GM21528 (cell line): ENCODE measurements at regions not wholly inside any gene's neighbourhood (a gene's known extent, or its start where the extent isn't known, plus 50 kb on each side); places are given as distances from the start of the nearest gene placed in this dataset.
A peak's percentile ranks its signal among the peaks of the same experiment; 100 is the strongest.
"Not testable (repeated sequence)": the region's sequence is repeated elsewhere in the genome, so short reads cannot be mapped to it uniquely, and the experiment has no call there.

Experiments used
- ATAC-seq: cut with Tn5 transposase; IDR thresholded peaks from one replicate; pipeline ENCODE4 v1.9.1; 2021; ENCODE audit warnings: mild to moderate bottlenecking, moderate library complexity; ENCODE audit not compliant: unreplicated experiment, low FRiP score

GRCh38 chr3:34102288-34102687 is 303.9 kb downstream of the PDCD6IP start:
- no peak for ATAC-seq

- ATAC-seq: no peak
Measured at GRCh38 chr3:34106379-34106778, 307.9 kb downstream of the PDCD6IP start.

- peak; percentile 43 for ATAC-seq
Measured at GRCh38 chr3:34106879-34107278, 308.4 kb downstream of the PDCD6IP start.

DNA sequence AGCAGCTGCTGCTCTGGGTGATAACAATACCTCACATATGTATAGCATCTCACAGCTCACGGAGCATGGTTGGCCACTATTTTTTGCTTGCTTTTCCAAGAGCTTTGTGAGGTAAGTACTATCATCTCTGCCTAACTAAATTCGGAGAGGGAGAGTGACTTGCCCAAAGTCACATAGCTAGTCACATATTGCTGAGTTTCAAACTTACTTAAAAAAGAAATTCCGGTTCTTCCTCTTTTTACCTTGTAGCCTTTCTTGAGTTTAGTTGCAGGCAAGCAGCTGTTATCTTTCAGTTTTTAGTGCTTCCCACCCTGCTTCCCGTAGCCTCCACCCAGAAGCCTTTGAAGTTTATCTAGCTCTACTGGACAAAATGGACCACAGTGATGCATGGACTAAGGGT is 309.2 kb downstream of the PDCD6IP start:
- peak; percentile 62 for ATAC-seq

DNA sequence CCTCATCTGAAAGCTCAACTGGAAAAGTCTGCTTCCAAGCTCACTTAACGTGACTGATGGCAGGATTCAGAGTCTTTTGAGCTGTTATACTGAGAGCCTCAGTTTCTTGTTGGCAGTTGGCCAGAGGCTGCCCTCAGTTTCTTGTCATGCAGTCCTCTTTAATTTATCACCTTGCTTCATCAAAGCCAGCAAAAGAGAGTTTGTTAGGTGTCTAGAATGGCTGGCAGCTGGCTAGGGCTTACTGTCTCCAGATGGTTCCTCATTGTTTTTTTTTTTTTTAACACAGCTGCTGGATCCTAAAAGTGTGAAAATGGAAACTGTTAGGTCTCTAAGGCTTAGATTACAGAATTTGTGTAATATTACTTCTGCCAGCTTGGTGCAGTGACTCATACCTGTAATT is 310.6 kb downstream of the PDCD6IP start:
- no peak for ATAC-seq

DNA sequence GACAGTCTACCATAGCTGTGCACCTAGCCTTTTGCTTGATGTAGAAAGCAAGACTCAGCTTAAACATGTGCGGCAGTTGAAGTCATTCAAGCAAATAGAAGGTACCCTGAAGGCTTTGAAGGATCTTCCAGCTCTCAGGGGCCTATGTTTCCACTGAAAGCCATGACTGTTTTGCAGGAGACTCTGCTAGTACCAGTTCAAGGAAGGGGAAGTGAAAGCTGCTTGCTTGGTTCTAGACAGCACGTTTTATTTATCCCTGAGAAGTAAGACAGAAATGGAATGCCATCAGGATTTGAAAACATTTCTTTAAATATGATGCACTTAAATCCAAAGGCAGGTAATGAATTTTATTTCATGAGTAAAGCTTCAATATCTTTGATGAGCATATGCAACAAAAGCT is 311.4 kb downstream of the PDCD6IP start:
- peak; percentile 50 for ATAC-seq

DNA sequence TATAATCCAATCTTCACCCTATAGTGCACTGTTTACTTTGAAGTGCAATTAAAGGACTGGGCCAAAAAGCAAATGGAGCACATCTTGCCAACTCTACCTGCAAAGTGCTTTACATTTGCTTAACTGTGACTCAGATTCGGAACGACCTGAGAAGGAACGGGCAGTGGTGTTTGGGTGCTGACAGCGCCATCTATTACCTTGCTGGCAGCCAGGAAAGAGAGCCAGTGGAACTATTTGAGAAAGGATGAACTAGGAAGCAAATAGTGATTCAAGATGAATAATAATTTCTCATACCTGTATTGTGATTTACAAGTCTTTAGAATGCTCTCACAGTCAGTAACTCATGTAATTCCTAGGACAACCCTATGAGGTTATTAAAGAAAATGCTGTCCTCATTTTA is 312.9 kb downstream of the PDCD6IP start:
- no peak for ATAC-seq

GRCh38 chr3:34112261-34112660 is 313.8 kb downstream of the PDCD6IP start:
- not testable (repeated sequence) for ATAC-seq

- no peak for ATAC-seq
Measured at GRCh38 chr3:34131091-34131490, 332.7 kb downstream of the PDCD6IP start.

DNA sequence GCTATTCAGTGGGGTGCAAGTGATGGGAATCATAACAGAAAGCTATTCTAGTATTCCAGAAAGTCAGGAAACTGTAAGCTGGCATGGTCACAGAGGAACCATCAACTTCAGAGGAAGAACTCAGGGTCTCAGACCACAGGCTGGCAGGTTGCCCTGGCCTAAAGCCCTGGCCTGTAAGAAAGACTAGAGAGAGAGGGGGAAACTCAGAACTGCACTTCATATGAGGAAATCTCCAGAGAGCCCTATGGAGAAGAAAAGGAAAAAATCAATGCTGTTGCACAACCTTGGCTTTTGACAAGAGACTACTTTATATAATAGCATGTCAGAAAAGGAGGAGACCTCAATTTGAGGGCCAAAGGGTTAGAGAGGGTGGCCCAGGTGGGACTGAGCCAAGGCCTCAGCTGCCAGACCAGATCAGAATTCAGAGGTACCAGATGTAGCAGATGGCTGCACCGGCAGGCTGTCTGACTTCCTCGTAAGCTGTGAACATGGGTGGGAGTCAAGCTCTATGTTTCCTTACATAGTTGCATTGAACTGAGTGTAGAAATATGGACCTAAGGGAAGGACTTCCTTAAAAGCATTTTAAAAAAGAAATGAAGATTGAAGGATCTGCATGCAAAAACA is 333.8 kb downstream of the PDCD6IP start:
- no peak for ATAC-seq

GRCh38 chr3:34139566-34139965 is 341.1 kb downstream of the PDCD6IP start:
- no peak for ATAC-seq

GRCh38 chr3:34140616-34141015 is 342.2 kb downstream of the PDCD6IP start:
- ATAC-seq: no peak

GRCh38 chr3:34141841-34142337 is 343.5 kb downstream of the PDCD6IP start:
- no peak for ATAC-seq

DNA sequence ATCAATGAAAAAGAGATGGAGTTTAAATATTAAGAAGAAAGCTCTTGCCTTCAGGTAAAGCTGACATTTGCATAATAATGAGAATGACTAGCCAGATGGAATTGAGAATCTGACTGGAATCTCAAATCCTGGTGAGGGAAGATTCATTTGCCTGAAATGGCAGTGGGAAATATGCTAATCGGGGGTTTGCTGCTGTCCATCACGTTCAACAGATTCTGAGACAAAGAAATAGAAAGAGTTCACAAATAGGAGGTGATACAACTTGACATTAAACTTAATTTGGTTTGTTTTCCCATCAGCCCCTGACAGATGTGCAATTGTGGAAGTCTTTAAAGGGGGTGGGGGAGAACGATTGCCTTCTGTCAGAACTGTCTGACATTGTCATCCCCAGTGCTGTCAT is 347.4 kb downstream of the PDCD6IP start:
- no peak for ATAC-seq

DNA sequence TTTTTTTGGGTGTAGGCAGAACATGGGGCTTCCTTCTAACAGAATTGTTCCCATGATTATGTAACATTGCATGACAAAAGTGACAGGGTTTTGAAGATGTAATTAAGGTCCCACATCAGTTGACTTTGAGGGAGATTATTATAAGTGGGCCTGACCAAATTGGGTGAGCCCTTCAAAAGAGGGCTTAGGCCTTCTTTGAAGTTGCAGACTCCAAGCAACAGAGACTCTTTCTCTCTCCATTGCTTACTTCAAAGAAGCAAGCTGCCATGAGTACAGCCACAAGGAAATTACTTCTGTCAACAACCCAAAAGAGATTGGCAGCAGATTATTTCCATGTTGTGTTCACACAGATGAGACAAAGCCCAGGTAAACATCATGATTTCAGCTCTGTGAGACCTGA is 348.2 kb downstream of the PDCD6IP start:
- no peak for ATAC-seq

DNA sequence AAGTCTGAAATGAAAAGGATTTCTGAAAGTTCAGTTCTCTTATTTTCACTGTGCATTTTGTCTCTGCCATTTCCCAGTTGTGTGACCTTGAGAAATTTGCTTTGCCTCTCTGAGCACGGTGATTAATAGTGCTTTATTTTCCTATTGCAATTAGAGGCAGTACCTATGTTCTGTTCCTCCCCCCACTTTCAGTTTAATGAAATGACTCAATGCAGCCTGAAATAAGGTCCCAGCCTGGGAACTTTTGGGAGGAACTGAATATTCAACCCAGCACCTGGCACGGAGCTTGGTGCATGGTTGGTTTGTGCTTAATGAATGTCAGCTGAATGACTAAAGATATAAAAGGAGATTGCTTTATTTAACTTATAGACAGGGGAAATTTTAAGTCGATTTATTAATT is 352.6 kb downstream of the PDCD6IP start:
- no peak for ATAC-seq

- no peak for ATAC-seq
Measured at GRCh38 chr3:34152656-34153055, 354.2 kb downstream of the PDCD6IP start.

GRCh38 chr3:34155108-34155507 is 356.7 kb downstream of the PDCD6IP start:
- ATAC-seq: no peak

- ATAC-seq: peak; percentile 70
Measured at GRCh38 chr3:34155666-34156065, 357.2 kb downstream of the PDCD6IP start.

DNA sequence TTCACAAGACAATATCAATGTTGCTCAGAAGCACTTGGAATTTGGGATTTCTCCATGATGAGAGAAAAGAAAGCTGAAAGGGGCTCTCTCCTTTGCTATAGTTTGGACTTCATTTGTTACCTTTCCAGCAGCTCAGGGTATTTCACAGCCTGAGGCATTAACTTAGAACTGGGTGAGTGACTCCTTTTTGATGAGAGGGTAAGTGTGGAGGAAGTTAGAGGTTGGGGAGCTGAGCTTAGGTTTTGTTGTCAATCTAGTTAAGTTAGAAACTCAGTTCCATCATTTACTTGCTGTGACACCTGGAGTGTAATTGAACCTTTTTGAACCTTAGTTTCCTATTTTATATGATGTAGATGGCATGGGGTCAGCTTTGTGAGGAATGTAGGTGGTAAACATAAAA is 359.1 kb downstream of the PDCD6IP start:
- ATAC-seq: no peak

DNA sequence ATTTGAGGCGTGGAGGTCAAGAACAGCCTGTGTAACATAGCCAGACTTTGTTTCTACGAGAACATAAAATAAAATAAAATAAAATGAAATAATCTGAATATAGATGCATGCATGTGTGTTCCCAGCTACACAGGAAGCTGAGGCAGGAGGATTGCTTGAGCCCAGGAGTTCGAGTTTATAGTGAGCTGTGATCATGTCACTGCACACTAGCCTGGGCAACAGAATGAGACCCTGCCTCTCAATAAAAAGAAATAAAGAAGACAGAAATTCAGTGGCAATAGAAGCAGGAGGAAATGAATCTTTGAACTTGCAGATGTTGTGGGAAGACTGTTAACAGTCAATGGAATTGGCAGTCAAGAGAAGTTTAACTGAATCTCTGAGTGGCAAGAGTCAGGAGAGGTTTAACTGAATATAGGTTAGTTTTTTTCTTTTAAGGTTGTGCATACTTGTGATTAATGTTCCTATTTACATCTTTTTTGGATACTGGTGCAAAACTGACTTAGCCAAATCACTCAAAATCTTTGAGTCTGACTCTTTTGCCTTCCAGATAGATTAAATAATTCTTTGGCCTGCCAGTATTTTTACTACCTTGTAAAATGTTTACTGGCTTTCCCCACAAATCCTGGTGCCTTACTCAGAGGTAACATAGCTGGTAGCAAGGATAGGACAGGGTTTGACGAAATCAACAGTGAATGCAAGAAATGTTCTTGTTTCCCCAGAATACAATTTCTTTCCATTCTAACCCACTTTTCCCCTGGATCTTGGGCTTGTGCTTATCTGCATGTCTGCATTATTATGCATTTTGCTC is 361.4 kb downstream of the PDCD6IP start:
- no peak for ATAC-seq

DNA sequence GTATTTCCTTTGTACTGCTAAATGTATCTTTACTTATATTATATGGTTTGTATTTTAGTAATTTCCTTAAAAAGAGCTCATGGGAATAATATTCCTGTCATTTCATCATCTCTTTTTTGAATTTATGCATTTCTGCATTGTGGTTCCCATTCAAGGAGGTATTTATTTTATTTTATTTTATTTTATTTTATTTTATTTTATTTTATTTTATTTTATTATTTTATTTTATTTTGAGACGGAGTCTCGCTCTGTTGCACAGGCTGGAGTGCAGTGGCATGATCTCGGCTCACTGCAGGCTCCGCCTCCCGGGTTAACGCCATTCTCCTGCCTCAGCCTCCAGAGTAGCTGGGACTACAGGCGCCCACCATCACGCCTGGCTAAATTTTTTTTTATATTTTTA is 371.2 kb downstream of the PDCD6IP start:
- not testable (repeated sequence) for ATAC-seq
